MM.1S (cell line): ENCODE measurements at regions not wholly inside any gene's neighbourhood (a gene's known extent, or its start where the extent isn't known, plus 50 kb on each side); places are given as distances from the start of the nearest gene placed in this dataset.
"Not testable (repeated sequence)": the region's sequence is repeated elsewhere in the genome, so short reads cannot be mapped to it uniquely, and the experiment has no call there.

Experiments
- DNase-seq: peaks from one replicate; pipeline ENCODE4 v3.0.0-alpha.2; 2015
- H2AFZ ChIP-seq: fragments of 300-600 bp; sonication (generic); 2 replicates; pipeline ENCODE4 v1.6.0; 2016; ENCODE audit warnings: antibody characterized with exemption, low read length
- H3F3A ChIP-seq: fragments of 300-600 bp; sonication (generic); 2 replicates; pipeline ENCODE4 v1.6.1; 2016; ENCODE audit warnings: mild to moderate bottlenecking, antibody characterized with exemption, low read length, moderate library complexity, mixed read lengths; ENCODE audit not compliant: insufficient read depth
- H3K27ac ChIP-seq: fragments of 300-600 bp; sonication (generic); 2 replicates; pipeline ENCODE4 v1.5.1; 2016; ENCODE audit warnings: mild to moderate bottlenecking, low read length
- H3K27me3 ChIP-seq: fragments of 300-600 bp; sonication (generic); replicated peaks from 2 replicates; pipeline ENCODE4 v1.6.0; 2016; ENCODE audit warnings: low read length; ENCODE audit not compliant: insufficient read depth
- H3K36me3 ChIP-seq: fragments of 300-600 bp; sonication (generic); replicated peaks from 2 replicates; pipeline ENCODE4 v1.6.1; 2016; ENCODE audit warnings: mild to moderate bottlenecking, low read length, mixed read lengths; ENCODE audit not compliant: insufficient read depth
- H3K4me1 ChIP-seq: fragments of 300-600 bp; sonication (generic); 2 replicates; pipeline ENCODE4 v1.6.1; 2016; ENCODE audit warnings: low read length, mixed read lengths
- H3K4me2 ChIP-seq: fragments of 300-600 bp; sonication (generic); 2 replicates; pipeline ENCODE4 v1.6.0; 2016; ENCODE audit warnings: low read depth, low read length
- H3K4me3 ChIP-seq: fragments of 300-600 bp; sonication (generic); 2 replicates; pipeline ENCODE4 v1.5.1; 2016; ENCODE audit warnings: low read length, mixed read lengths
- H3K79me2 ChIP-seq: fragments of 300-600 bp; sonication (generic); 2 replicates; pipeline ENCODE4 v1.6.1; 2016; ENCODE audit warnings: mixed run types, low read length, mixed read lengths
- H3K9ac ChIP-seq: fragments of 300-600 bp; sonication (generic); 2 replicates; pipeline ENCODE4 v1.6.1; 2016; ENCODE audit warnings: low read length, mixed read lengths
- H3K9me2 ChIP-seq: fragments of 300-600 bp; sonication (generic); replicated peaks from 2 replicates; pipeline ENCODE4 v1.6.1; 2016; ENCODE audit warnings: mild to moderate bottlenecking, low read length, mixed read lengths; ENCODE audit not compliant: insufficient read depth
- H3K9me3 ChIP-seq: fragments of 300-600 bp; sonication (generic); replicated peaks from 2 replicates; pipeline ENCODE4 v1.6.1; 2016; ENCODE audit warnings: mild to moderate bottlenecking, low read length, mixed read lengths; ENCODE audit not compliant: insufficient read depth
- H4K20me1 ChIP-seq: fragments of 300-600 bp; sonication (generic); 2 replicates; pipeline ENCODE4 v1.6.1; 2016; ENCODE audit warnings: mild to moderate bottlenecking, low read length, moderate library complexity, mixed read lengths; ENCODE audit not compliant: insufficient read depth
- EZH2 ChIP-seq: fragments of 300-600 bp; sonication (generic); optimal IDR thresholded peaks from 2 replicates; pipeline ENCODE3; 2017; ENCODE audit warnings: low read depth, mild to moderate bottlenecking, antibody characterized with exemption, low read length, mixed read lengths
- EZH2phosphoT487 ChIP-seq: fragments of 300-600 bp; sonication (generic); IDR thresholded peaks from 2 replicates; pipeline ENCODE4 v1.6.1; 2018; ENCODE audit warnings: antibody characterized with exemption, low read length
- TF ChIP-seq, protein P1 (sequence below): fragments of 300-600 bp; sonication (generic); IDR thresholded peaks from 2 replicates; pipeline ENCODE4 v1.5.1; 2016; ENCODE audit warnings: antibody characterized with exemption, low read length, mixed read lengths

DNA sequence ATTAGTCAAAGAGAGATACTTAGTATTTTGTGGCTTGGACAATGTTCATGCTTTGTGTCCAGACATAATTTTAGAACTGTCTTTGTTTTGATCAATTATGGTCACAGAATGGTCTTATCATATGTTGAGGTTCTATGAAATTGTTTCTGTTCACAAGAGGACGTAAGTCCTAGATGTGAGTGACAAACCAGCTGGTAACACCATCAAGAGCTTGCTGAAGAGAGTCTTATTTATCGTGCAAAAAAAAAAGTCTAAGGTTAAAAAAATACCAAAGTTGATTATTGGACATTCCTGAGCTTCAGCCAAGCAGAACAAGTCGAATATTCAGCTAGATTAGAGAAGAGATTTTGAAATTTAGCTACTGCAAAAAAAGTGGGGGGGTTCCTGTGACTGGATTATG lies 495.9 kb upstream of the NAALADL2 start:
- Histone ChIP-seq H3K79me2 (no peaks in the 10 kb centered on the region), H4K20me1 (no peaks in the 10 kb centered on the region), H3K9me3 (no peaks in the 10 kb centered on the region), H3F3A (no peaks in the 10 kb centered on the region), H2AFZ (no peak overlapping the region), H3K4me1 (no peaks in the 10 kb centered on the region), H3K36me3 (no peaks in the 10 kb centered on the region), H3K4me3 (no peak overlapping the region), H3K27ac (no peak overlapping the region), H3K9me2 (no peaks in the 10 kb centered on the region), H3K4me2 (no peak overlapping the region), H3K27me3 (no peaks in the 10 kb centered on the region), H3K9ac (no peak overlapping the region)
- TF ChIP-seq EZH2 (no peak), EZH2phosphoT487 (no peak)
- TF ChIP-seq, protein P1, sequence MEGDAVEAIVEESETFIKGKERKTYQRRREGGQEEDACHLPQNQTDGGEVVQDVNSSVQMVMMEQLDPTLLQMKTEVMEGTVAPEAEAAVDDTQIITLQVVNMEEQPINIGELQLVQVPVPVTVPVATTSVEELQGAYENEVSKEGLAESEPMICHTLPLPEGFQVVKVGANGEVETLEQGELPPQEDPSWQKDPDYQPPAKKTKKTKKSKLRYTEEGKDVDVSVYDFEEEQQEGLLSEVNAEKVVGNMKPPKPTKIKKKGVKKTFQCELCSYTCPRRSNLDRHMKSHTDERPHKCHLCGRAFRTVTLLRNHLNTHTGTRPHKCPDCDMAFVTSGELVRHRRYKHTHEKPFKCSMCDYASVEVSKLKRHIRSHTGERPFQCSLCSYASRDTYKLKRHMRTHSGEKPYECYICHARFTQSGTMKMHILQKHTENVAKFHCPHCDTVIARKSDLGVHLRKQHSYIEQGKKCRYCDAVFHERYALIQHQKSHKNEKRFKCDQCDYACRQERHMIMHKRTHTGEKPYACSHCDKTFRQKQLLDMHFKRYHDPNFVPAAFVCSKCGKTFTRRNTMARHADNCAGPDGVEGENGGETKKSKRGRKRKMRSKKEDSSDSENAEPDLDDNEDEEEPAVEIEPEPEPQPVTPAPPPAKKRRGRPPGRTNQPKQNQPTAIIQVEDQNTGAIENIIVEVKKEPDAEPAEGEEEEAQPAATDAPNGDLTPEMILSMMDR = no peak
- no peak for DNase-seq

DNA sequence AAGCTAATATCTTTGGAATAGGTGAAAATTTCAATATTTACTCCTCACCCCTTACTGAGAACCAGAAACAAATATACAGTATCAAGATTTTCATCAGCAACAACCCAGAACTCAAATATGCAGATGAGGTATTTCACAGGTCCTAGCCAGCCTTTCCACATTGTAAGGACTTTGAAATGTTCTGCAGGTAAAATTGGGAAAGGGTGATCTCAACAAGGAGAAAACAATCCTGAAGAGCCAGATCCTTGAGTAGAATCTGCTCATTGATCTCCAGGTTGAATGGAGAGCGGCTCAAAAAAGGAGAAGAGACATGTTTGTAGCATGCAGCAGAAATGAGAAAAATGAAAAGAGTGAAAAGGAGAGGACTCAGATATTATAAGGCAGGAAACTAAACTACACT lies 493.3 kb upstream of the NAALADL2 start:
- no peak for TF ChIP-seq EZH2
- TF ChIP-seq, protein P1 = no peak
- TF ChIP-seq EZH2phosphoT487 = no peak
- no peaks in the 10 kb centered on the region for H3K36me3 ChIP-seq
- no peak overlapping the region for H3K9ac ChIP-seq
- H2AFZ ChIP-seq = no peak overlapping the region
- H3F3A ChIP-seq = no peaks in the 10 kb centered on the region
- H4K20me1 ChIP-seq = no peaks in the 10 kb centered on the region
- H3K9me3 ChIP-seq = no peaks in the 10 kb centered on the region
- no peak overlapping the region for H3K4me3 ChIP-seq
- no peaks in the 10 kb centered on the region for H3K79me2 ChIP-seq
- H3K4me2 ChIP-seq = no peak overlapping the region
- no peak overlapping the region for H3K27ac ChIP-seq
- DNase-seq = no peak
- H3K4me1 ChIP-seq = no peaks in the 10 kb centered on the region
- no peaks in the 10 kb centered on the region for H3K9me2 ChIP-seq
- no peaks in the 10 kb centered on the region for H3K27me3 ChIP-seq

DNA sequence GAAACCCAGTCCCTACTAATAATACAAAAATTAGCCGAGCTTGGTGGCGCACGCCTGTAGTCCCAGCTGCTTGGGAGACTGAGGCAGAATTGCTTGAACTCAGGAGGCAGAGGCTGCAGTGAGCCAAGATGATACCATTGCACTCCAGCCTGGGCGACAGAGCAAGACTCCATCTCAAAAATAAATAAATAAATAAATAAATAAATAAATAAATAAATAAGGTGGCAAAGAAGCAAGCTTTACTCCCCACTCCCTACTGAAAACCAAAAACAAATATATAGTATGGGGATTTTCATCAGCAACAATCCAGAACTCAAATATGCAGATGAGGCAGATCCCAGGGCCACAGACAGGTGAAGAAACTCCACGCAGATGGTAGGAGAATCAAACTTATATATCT lies 492.2 kb upstream of the NAALADL2 start:
- not testable (repeated sequence) for H2AFZ ChIP-seq, H3K79me2 ChIP-seq, H3K9me3 ChIP-seq, H4K20me1 ChIP-seq, H3K27ac ChIP-seq, DNase-seq, H3K4me1 ChIP-seq, H3K27me3 ChIP-seq, H3K36me3 ChIP-seq, H3K4me2 ChIP-seq, H3K9me2 ChIP-seq, H3K4me3 ChIP-seq, H3K9ac ChIP-seq, H3F3A ChIP-seq

DNA sequence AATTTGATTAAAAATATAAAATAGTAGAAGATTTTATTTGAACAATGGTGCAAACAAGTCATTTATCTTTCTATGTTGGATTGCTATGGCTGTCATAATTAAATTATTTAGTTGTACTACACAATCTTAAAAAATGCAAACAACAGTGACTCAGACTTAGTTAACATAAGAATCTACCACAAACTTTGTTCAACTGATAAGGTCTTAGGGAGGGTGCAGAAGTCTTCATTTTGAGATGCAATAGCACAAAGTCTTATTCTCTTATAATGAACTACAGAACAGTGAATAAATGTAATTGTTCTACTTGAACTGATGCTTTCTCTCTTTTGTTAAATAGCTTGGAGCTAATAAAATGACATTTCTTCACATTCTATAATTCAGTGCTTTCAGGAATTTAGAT lies 482.8 kb upstream of the NAALADL2 start:
- Histone ChIP-seq H4K20me1 (no peaks in the 10 kb centered on the region), H3K79me2 (no peaks in the 10 kb centered on the region), H3K9me2 (no peaks in the 10 kb centered on the region), H3K27me3 (no peaks in the 10 kb centered on the region), H2AFZ (no peak overlapping the region), H3F3A (no peaks in the 10 kb centered on the region), H3K4me1 (no peaks in the 10 kb centered on the region), H3K36me3 (no peaks in the 10 kb centered on the region), H3K9me3 (no peaks in the 10 kb centered on the region), H3K9ac (no peak overlapping the region), H3K4me2 (no peak overlapping the region), H3K27ac (no peak overlapping the region), H3K4me3 (no peak overlapping the region)
- TF ChIP-seq, protein P1 = no peak
- TF ChIP-seq EZH2 (no peak), EZH2phosphoT487 (no peak)
- no peak for DNase-seq
